ENCODE measurements at regions not wholly inside any gene's neighbourhood (a gene's known extent, or its start where the extent isn't known, plus 50 kb on each side); places are given as distances from the start of the nearest gene placed in this dataset.
"Not testable (repeated sequence)": the region's sequence is repeated elsewhere in the genome, so short reads cannot be mapped to it uniquely, and the experiment has no call there.

- Histone ChIP-seq H3K4me1 (peaks cover 0 to 14% (median 0%) of the 10 kb centered on the region in 3 donors), H3K27me3 (no peaks in the 10 kb centered on the region), H3K36me3 (no peaks in the 10 kb centered on the region), H3K9me3 (no peaks in the 10 kb centered on the region), H3K27ac (no peak overlapping the region), H3K4me3 (no peak overlapping the region)
- ATAC-seq = no peak
- no peak for TF ChIP-seq POLR2A (IDR thresholded peaks at IDR 0.05)
- no peak for TF ChIP-seq POLR2AphosphoS5 (IDR thresholded peaks at IDR 0.05)
- TF ChIP-seq CTCF (IDR thresholded peaks at IDR 0.05) = no peak
- no peak for TF ChIP-seq EP300 (IDR thresholded peaks at IDR 0.05)
- WGBS, 2 donors (ENCODE audit: low coverage in 1 of 2) = 50 to 74% methylated on average over 1 to 4 of the region's 4 CpGs
Measured at GRCh38 chr3:174548841-174549623, 310.1 kb upstream of the NAALADL2 start.

GRCh38 chr3:174581558-174581957, 277.6 kb upstream of the NAALADL2 start:
- no peaks in the 10 kb centered on the region for H3K4me1 ChIP-seq
- no peaks in the 10 kb centered on the region for H3K27me3 ChIP-seq
- no peaks in the 10 kb centered on the region for H3K36me3 ChIP-seq
- no peak for TF ChIP-seq EP300 (IDR thresholded peaks at IDR 0.05)
- whole genome bisulfite sequencing, 2 donors (ENCODE audit: low coverage in 1 of 2) = 92 to 99% methylated on average over 5 of the region's 5 CpGs
- no peak for ATAC-seq
- H3K27ac ChIP-seq = no peak overlapping the region
- no peak overlapping the region for H3K4me3 ChIP-seq
- no peaks in the 10 kb centered on the region for H3K9me3 ChIP-seq

- WGBS, 2 donors (ENCODE audit: low coverage in 1 of 2) = 60 to 64% methylated on average over 1 of the region's 1 CpG
- Histone ChIP-seq H3K9me3 (peaks cover 0 to under 1% (median 0%) of the 10 kb centered on the region in 3 donors), H3K4me3 (no peak overlapping the region), H3K36me3 (no peaks in the 10 kb centered on the region), H3K27ac (no peak overlapping the region), H3K27me3 (no peaks in the 10 kb centered on the region), H3K4me1 (no peaks in the 10 kb centered on the region)
- ATAC-seq = no peak
- TF ChIP-seq EP300 (IDR thresholded peaks at IDR 0.05) = no peak
- no peak for TF ChIP-seq POLR2AphosphoS5 (IDR thresholded peaks at IDR 0.05)
- TF ChIP-seq CTCF (IDR thresholded peaks at IDR 0.05) = no peak
- TF ChIP-seq POLR2A (IDR thresholded peaks at IDR 0.05) = no peak
Measured at GRCh38 chr3:174583396-174583795, 275.7 kb upstream of the NAALADL2 start.

- peaks cover 0 to 11% (median 0%) of the 10 kb centered on the region in 3 donors for H3K9me3 ChIP-seq
- 100% methylated on average over 1 of the region's 1 CpG; no CpG with 5 or more reads in 1 of the 2 donors for WGBS, 2 donors (ENCODE audit: low coverage in 1 of 2)
- H3K4me1 ChIP-seq, ATAC-seq, H3K27ac ChIP-seq, H3K4me3 ChIP-seq, H3K27me3 ChIP-seq, H3K36me3 ChIP-seq: not testable (repeated sequence)
Measured at GRCh38 chr3:174587137-174587536, 272.0 kb upstream of the NAALADL2 start.

- whole genome bisulfite sequencing, 2 donors (ENCODE audit: low coverage in 1 of 2) = 80 to 87% methylated on average over 2 of the region's 2 CpGs
- no peak for ATAC-seq
- no peaks in the 10 kb centered on the region for H3K9me3 ChIP-seq
Measured at GRCh38 chr3:174596447-174596982, 262.6 kb upstream of the NAALADL2 start.

More at GRCh38 chr3:174596447-174596982, 262.6 kb upstream of the NAALADL2 start:
- Histone ChIP-seq H3K36me3 (no peaks in the 10 kb centered on the region), H3K27me3 (no peaks in the 10 kb centered on the region), H3K4me3 (no peak overlapping the region), H3K27ac (no peak overlapping the region), H3K4me1 (no peaks in the 10 kb centered on the region)
- TF ChIP-seq CTCF (IDR thresholded peaks at IDR 0.05) = no peak
- TF ChIP-seq EP300 (IDR thresholded peaks at IDR 0.05) = no peak
- no peak for TF ChIP-seq POLR2AphosphoS5 (IDR thresholded peaks at IDR 0.05)
- no peak for TF ChIP-seq POLR2A (IDR thresholded peaks at IDR 0.05)

Data from gastroesophageal sphincter (tissue), 4 donors.